AG04450 (cell line): ENCODE measurements at regions not wholly inside any gene's neighbourhood (a gene's known extent, or its start where the extent isn't known, plus 50 kb on each side); places are given as distances from the start of the nearest gene placed in this dataset.

Source experiments
- CTCF ChIA-PET: fragments of 300-600, 350-600 bp; formaldehyde crosslinking; extraction: SDS; loops from one replicate; lab custom pipeline; 2022; ENCODE audit warnings: antibody characterized with exemption, inconsistent platforms; lab: Charles Lee
- POLR2A ChIA-PET: fragments of 350-600 bp; formaldehyde crosslinking; extraction: SDS; loops from one replicate; lab custom pipeline; 2021; ENCODE audit warnings: antibody characterized with exemption, inconsistent platforms; lab: Yijun Ruan, JAX
- DNase-seq: peaks from one replicate; pipeline ENCODE4 v3.0.0-alpha.2; 2011; ENCODE audit warnings: low read depth, low spot score
- H3K27ac ChIP-seq: one replicate; pipeline ENCODE4 v1.5.1; 2012; ENCODE audit warnings: low read depth, low read length, control low read depth
- H3K27me3 ChIP-seq: one replicate; pipeline ENCODE4 v1.6.0; 2012; ENCODE audit warnings: low read length; ENCODE audit not compliant: control insufficient read depth, insufficient read depth
- H3K4me3 ChIP-seq: 2 replicates; pipeline ENCODE4 v1.5.1; 2011; ENCODE audit warnings: mild to moderate bottlenecking, low read depth, low read length, control low read depth
- H3K9me3 ChIP-seq: 2 replicates; pipeline ENCODE4 v1.5.1; 2012; ENCODE audit warnings: low read length; ENCODE audit not compliant: control insufficient read depth, insufficient read depth
- TF ChIP-seq, protein P1 (sequence below): IDR thresholded peaks from 2 replicates; pipeline ENCODE4 v1.5.1; 2011; ENCODE audit warnings: low read depth, low read length, control low read depth, inconsistent platforms

- Histone ChIP-seq H3K27ac (no peak overlapping the region), H3K4me3 (no peak overlapping the region), H3K27me3 (no peaks in the 10 kb centered on the region), H3K9me3 (peaks cover 66% of the 10 kb centered on the region)
- TF ChIP-seq, protein P1, sequence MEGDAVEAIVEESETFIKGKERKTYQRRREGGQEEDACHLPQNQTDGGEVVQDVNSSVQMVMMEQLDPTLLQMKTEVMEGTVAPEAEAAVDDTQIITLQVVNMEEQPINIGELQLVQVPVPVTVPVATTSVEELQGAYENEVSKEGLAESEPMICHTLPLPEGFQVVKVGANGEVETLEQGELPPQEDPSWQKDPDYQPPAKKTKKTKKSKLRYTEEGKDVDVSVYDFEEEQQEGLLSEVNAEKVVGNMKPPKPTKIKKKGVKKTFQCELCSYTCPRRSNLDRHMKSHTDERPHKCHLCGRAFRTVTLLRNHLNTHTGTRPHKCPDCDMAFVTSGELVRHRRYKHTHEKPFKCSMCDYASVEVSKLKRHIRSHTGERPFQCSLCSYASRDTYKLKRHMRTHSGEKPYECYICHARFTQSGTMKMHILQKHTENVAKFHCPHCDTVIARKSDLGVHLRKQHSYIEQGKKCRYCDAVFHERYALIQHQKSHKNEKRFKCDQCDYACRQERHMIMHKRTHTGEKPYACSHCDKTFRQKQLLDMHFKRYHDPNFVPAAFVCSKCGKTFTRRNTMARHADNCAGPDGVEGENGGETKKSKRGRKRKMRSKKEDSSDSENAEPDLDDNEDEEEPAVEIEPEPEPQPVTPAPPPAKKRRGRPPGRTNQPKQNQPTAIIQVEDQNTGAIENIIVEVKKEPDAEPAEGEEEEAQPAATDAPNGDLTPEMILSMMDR, result no peak
- no peak for DNase-seq
- POLR2A ChIA-PET, result no interaction called here
- CTCF ChIA-PET, result no interaction called here
These were observed 133.0 kb upstream of the C14orf180 start for GRCh38 chr14:104446611-104447010.

- no peaks in the 10 kb centered on the region for H3K27me3 ChIP-seq
- no peak overlapping the region for H3K27ac ChIP-seq
- CTCF ChIA-PET, result no interaction called here
- H3K4me3 ChIP-seq, result no peak overlapping the region
- POLR2A ChIA-PET, result no interaction called here
- peaks cover 55% of the 10 kb centered on the region for H3K9me3 ChIP-seq
- TF ChIP-seq, protein P1, result no peak
- no peak for DNase-seq
These were observed 131.8 kb upstream of the C14orf180 start for GRCh38 chr14:104447750-104448149.

- TF ChIP-seq, protein P1, result no peak
- Histone ChIP-seq H3K4me3 (no peak overlapping the region), H3K9me3 (peaks cover 50% of the 10 kb centered on the region), H3K27ac (no peak overlapping the region), H3K27me3 (no peaks in the 10 kb centered on the region)
- POLR2A ChIA-PET, result no interaction called here
- no peak for DNase-seq
- CTCF ChIA-PET, result no interaction called here
These were observed 131.2 kb upstream of the C14orf180 start for GRCh38 chr14:104448321-104448720.

DNA sequence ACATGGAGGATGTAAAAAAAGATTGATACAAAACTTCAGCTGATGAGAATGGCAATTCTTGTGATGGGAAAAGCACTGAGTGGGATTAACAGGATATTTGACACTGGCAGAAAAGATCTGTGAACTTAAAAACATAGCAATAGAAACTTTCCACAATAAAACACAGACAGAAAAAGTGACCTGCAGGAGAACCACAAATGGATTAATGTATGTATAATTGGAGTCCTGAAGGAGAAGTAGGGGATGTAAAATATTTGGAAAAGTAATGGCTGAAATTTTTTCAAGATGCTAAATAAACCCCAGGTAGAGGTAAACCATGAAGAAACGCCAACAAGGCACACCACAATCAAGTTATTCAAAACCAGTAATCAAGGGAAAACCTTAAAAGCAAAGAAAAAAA is 130.8 kb upstream of the C14orf180 start:
- TF ChIP-seq, protein P1, result no peak
- Histone ChIP-seq H3K4me3 (no peak overlapping the region), H3K9me3 (peaks cover 46% of the 10 kb centered on the region), H3K27ac (no peak overlapping the region), H3K27me3 (no peaks in the 10 kb centered on the region)
- ChIA-PET POLR2A (no interaction called here), CTCF (no interaction called here)
- no peak for DNase-seq

DNA sequence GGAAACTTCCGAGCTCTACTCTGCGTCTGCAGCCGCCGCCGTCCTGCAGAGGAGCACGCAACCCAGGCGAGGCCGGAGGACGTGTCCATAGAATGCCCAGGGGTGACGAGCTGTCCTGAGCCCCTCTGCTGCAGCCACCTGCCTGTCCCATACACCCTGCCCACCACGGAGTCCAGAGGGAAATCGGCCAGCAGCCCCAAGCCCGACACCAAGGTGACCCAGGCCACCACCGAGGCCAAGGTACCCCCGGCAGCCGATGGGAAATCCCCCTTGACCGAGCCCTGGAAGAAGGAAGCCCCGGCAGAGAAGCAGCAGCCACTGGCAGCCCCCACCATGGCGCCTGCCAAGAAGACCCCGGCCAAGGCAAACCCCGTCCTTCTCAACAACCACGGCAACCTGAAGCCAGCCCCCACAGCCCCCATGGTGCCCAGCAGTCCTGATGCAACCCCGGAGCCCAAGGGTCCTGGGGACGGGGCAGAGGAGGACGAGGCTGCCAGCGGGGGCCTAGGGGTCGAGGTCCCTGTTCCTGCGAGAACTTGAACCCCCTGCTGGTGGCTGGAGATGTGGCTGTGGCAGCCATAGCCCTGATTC is 128.7 kb upstream of the C14orf180 start:
- no peaks in the 10 kb centered on the region for H3K27me3 ChIP-seq
- CTCF ChIA-PET, result no interaction called here
- H3K4me3 ChIP-seq, result no peak overlapping the region
- TF ChIP-seq, protein P1, result no peak
- no peak overlapping the region for H3K27ac ChIP-seq
- peaks cover 24% of the 10 kb centered on the region for H3K9me3 ChIP-seq
- POLR2A ChIA-PET, result no interaction called here
- DNase-seq, result no peak
